Stimulated activated CD8-positive, alpha-beta memory T cell treated with anti-CD3 and anti-CD28 coated beads, Interleukin-12 subunit alpha, Interleukin-12 subunit beta, amount 100 ng/mL, for 24 hours (primary cell): ENCODE measurements at regions not wholly inside any gene's neighbourhood (a gene's known extent, or its start where the extent isn't known, plus 50 kb on each side); places are given as distances from the start of the nearest gene placed in this dataset.
"Not testable (repeated sequence)": the region's sequence is repeated elsewhere in the genome, so short reads cannot be mapped to it uniquely, and the experiment has no call there.

Experiments used
- DNase-seq: peaks from one replicate; pipeline ENCODE4 v3.0.0-alpha.2; 2020; ENCODE audit errors: extremely low read depth

DNA sequence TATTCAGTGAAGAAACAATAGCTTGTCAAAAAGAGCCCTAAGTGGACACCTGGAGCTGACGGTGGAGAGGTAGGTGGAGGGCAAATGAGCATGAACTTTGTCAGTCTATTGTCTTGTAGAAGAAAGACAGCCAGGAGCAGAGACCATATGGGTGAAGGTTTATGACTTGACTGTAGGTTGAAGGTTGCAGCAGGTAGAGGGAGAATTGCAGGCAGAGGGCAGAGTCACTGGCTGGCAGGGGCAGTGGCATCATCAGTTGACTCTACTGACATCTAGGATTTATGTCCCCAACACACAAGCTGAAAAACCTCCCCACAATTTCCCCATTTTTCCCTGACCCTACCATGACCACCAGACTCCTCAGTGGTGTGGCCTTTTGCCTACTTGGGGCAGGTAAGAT, 243.6 kb upstream of the PRSS58 start:
- no peak for DNase-seq

DNA sequence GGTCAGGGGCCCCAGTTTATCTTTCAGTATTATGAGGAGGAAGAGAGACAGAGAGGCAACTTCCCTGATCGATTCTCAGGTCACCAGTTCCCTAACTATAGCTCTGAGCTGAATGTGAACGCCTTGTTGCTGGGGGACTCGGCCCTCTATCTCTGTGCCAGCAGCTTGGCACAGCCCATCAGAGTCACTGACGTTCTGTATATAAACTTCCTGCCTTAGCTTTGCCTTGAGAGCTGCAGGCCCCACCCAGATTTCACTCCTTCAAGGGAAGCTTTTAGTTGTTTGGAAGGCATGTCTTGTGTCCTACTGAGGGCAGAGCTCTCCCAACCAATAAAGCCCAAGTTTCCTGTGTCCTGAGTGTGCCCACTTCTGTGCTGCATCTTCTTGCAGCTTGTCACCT, 242.5 kb upstream of the PRSS58 start:
- no peak for DNase-seq

DNA sequence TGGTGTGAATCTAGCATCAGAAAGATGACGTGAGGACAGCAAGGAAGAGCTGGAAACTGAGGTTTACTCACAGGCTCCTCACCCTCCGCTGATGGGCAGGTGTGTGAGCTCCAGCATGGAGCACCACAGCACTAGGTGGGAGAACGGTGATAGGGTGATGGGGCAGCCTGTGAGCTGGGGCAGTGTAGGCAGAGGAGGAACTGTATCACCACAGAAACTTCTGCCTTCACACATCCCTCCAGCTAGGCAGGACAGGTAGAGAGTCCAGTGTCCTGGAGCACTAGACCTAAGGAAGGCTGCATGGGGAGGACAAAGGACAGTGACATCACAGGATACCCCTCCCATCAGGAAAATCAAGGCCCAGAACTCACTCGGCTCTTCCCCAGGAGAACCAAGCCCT, 241.8 kb upstream of the PRSS58 start:
- no peak for DNase-seq

DNA sequence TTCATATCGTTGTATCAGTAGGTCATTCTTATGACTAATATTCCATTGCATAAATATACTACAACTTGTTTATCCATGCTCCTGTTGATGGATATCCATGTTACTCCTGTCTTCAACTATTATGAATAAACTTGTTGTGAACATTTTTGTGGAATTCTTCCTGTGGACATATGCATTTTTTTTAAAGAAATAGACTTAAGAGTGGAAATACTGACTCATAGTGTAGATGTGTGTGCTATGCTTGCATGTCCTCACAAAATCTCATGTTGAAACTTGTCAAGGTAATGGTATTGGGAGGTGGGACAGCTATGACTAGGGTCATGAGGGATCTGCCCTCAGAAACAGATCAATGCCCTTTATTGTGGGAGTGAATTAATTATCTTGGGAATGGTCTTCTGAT, 240.5 kb upstream of the PRSS58 start:
- DNase-seq: no peak

DNA sequence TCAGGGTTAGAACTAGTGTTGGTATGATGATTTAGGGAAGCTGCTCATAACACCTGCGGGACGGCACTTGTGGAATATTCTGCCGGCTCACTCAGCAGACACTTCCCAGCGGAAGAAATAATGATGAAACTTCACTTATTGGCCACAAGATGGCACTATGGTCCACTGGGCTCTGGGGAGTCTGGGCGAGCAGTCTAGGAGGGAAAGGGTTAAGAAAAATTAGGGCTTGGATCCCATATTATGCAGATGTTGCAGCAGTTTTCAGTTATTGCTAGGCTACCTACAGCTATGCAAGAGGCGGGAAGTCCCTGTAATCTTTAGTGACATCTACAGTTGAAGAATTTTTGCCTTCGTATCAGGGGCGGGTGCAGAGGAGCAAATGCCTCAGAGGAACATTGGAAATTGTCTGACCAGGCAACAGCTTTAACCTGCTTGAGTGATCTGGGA, 238.7 kb upstream of the PRSS58 start:
- no peak for DNase-seq

DNA sequence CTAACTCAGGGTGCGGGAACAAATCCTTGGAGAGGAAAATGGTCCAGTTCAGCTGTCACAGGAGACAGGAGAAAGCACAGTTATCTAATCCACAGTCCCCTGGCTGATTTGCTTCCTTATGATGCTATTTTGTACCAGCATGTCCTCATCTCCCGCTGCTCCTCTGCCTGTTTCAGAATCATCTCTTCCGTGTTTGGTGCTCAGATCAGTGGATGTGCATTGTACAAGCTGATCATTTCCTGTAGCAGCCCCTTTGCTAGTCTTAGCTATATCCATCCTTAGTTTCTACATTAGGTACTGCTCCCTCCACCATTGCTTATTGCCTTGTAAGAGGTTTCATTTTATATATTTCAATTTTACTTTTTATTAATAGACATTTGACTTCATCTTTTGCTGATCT, 238.0 kb upstream of the PRSS58 start:
- DNase-seq: not testable (repeated sequence)

DNA sequence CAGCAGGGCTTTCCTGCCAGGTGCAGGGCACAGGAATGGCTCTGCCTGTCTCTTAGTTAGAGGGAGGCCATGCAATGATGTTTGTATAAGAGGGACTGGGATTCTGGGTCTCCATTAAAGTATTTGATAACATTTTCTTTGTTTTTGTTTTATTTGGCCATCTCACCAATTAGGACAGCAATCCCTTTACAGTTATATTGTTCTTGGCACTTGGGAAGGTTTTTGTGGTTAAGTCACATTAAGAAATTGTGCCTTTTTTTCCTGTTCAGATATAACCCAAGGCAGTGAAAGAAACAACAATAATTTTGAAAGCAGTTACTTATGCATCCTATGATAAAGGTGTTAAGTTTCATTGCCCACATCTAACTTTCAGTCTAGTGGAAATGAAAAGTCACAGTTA, 237.4 kb upstream of the PRSS58 start:
- DNase-seq: not testable (repeated sequence)

DNA sequence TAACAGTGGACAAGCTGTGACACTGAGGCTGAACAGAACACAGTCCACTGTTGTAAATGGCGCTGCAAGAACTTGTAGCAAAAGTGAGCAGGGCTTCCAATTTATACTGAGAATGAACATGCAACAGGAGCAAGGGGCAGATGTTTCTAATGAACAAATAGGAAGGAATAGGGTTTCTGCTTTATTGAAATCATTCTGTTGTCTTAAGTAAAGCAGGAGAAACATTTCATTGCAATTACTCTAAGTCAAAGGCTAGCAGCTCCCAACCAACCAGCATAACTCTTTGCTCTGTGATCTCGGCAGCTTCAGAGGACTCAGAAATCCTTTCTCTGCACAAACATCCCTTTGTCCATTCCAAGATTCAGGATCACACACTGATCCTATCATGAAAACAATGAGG, 236.2 kb upstream of the PRSS58 start:
- no peak for DNase-seq

DNA sequence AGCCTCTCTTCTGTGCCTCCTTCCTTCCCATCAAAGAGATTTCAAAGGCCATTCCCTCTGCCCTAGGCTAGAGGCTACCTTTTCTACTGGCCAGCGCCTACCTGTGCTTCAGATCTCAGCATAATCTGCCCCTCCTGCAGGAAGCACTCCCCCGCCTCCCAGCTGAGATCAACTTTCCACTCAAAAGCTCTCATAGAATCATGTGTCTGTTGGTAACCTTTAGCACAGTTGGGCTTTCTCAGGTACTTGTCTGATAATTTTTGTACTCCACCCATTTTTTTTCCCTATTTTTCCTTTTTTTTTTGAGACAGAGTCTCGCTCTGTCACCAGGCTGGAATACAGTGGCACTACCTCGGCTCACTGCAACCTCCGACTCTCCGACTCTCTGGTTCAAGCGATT, 231.0 kb upstream of the PRSS58 start:
- no peak for DNase-seq

DNA sequence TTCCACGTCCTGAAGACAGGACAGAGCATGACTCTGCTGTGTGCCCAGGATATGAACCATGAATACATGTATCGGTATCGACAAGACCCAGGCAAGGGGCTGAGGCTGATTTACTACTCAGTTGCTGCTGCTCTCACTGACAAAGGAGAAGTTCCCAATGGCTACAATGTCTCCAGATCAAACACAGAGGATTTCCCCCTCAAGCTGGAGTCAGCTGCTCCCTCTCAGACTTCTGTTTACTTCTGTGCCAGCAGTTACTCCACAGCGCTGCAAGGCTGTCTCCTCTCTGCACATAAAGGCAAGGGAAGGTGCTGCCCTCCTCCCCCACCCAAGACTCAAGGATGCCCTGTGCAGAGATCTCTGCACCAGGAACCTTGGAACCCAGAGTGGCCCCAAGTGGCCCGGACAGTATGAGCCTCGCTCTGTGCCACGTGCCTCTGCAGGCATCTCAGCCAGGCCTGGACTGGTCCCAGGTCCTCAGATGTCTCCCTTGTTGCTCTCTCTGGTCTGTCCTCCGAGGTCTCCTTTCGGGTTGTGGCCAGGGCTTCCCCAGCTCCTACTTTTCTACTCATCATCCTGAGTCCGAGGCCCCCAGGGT, 230.3 kb upstream of the PRSS58 start:
- no peak for DNase-seq

DNA sequence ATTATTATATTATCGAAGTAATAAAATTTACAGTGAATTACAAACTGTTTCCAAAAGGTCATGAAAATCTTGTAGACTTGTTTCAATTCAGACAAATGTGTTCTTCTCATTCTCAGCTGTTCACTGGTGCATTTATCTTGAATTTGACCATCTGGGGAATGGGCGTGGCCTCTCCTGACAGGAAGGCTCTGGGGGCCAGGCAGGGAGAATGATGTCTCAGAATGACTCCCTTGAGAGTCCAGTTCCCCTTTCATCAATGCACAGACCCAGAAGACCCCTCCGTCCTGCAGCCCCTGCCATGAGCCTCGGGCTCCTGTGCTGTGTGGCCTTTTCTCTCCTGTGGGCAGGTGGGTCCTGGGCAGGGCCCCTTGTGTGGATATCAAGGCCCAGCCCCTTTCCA, 229.7 kb upstream of the PRSS58 start:
- not testable (repeated sequence) for DNase-seq

DNA sequence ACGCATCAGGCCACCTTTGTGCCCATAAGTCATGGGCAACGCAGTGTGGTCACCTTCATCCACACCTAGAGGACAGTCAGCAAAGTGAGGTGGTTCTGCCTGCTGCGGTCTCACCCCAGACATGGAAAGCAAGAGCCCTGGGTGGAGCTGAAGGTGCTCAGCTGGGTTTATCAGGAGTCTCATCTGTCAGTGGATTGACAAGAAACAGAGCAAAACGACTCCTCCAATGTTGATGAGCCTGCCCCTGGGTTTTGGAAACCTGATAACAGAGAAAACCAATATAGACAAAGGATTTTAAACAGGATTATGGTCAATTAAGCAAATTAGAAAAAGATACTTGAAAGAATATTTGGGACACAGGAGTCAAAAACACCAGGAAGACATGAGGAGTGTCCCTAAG, 229.3 kb upstream of the PRSS58 start:
- no peak for DNase-seq

DNA sequence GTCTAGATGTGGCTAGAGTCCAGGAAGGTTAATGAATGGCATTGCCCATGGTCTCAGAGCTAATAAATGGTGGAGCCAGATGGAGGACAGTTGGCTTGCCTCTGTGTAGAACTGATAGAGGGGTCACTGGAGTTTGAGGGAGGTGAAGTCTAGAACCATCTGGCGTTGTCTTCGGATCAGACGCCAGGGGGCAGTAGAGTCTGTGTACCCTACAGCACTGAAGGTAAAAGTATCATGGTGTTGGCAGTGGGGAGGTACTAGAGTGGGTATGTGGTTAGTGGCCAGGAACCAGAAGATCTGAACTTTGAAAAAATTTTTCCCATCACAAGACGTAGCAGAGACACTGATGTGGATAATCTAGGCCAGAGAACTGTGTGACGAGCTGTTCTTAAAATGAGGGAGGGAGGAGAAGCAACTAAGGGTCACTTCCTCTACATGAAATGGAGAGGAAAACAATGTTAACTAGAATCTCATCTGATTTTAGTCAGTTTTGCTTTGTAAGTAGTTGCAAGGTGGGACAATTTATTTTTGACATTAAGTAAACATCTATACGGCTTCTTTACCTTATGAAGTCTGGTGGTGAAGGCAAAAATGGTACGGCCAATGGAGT, 227.9 kb upstream of the PRSS58 start:
- no peak for DNase-seq

DNA sequence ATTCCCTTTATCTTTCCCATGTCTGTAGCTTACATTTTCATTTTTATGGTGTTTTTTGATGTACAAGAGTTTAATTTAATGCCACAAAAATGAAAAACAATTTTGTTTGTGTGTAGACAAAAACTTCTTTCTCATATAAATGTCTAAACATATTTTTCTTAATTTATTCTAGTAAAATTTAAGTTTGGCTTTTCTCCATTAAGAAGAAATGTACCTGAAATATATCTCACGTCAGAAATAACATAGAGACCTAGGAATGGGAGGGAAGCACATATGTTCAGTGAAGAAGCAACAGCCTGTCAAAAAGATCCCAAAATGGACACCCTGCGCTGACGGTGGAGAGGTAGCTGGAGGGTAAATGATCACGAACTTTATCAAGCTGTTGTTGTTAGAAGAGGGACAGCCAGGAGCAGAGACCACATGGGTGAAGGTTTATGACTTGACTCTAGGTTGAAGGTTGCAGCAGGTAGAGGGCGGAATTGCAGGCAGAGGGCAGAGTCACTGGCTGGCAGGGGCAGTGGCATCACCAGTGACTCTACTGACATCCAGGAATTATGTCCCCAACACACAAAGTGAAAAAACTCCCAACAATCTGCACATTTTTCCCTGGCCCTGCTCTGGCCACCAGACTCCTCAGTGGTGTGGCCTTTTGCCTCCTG, 225.9 kb upstream of the PRSS58 start:
- no peak for DNase-seq

DNA sequence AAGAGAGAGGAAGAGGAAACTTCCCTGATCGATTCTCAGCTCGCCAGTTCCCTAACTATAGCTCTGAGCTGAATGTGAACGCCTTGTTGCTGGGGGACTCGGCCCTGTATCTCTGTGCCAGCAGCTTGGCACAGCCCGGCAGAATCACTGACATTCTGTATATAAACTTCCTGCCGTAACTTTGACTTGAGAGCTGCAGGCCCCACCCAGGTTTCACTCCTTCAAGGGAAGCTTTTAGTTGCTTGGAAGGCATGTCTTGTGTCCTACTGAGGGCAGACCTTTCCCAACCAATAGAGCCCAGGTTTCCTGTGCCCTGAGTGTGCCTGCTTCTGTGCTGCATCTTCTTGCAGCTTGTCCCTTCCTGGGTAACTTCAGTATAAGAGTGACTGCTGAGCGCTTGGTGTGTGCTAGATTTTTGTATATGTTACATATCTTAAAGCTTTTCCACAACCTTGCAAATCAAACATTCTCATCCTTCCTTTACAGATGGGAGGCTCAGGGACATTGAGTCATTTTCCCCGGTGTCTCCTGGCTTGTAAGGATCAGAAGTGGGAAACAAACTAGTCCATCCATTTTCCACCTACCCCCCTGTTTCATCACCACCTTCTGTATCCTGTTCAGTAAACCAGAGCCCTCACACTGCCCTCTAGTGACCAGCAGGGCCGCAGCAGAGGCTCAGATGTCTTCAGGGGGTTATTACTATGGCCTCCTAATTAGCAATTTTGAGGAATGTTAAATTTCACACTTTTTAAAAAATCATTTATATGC, 225.2 kb upstream of the PRSS58 start:
- DNase-seq: no peak

DNA sequence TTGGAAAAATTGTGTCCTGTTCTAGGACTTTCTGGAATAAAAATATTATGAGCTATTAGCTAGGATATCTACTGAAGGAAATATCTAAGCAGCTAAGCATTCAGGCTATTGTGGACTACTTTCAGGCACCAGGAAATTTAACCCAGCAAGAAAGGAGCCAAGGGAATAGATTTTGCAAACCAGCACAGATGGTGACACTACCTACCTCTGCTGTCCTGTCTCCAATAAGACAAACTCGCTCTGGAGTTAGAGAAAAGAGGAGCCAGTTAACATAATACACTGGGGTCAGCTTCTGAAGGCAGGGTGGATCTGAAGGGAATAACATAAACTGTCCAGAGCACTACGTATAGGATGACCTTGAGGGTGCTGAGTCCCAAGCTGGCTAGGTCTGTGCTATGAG, 223.7 kb upstream of the PRSS58 start:
- no peak for DNase-seq

DNA sequence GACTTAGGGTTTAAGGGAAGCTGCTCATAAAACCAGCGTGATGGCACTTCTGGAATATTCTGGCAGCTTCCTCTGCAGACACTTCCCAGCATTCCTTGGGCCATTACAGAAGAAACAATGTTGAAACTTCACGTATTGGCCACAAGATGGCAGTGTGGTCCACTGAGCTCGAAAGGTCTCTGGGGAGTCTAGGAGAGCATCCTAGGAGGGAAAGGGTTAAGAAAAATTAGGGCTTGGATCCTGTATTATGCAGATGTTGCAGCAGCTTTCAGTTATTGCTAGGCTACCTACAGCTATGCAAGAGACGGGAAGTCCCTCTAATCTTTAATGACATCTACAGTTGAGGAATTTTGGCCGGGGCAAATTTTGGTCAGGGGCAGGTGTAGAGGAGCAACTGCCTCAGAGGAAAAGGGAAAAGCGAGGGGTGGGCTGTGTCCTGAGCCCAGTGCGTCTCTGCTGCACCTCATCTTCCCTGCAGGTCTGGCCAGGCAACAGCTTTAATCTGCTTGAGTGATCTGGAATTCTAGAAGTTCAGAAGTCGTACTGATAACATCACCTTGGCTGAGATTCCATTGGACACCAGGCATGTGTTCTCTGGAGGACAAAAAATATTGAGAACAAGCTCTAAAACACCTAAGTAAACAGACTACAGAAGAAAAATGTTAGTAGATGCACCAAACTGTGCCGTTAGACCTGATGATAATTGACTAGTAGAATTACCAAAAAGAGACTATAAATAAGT, 220.8 kb upstream of the PRSS58 start:
- no peak for DNase-seq

DNA sequence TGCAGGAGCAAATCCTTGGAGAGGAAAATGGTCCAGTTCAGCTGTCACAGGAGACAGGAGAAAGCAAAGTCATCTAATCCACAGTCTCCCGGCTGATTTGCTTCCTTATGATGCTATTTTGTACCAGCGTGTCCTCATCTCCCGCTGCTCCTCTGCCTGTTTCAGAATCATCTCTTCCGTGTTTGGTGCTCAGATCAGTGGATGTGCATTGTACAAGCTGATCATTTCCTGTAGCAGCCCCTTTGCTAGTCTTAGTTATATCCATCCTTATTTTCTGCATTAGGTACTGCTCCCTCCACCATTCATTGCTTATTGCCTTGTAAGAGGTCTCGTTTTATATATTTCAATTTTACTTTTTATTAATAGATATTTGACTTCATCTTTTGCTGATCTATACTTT, 219.9 kb upstream of the PRSS58 start:
- DNase-seq: not testable (repeated sequence)

DNA sequence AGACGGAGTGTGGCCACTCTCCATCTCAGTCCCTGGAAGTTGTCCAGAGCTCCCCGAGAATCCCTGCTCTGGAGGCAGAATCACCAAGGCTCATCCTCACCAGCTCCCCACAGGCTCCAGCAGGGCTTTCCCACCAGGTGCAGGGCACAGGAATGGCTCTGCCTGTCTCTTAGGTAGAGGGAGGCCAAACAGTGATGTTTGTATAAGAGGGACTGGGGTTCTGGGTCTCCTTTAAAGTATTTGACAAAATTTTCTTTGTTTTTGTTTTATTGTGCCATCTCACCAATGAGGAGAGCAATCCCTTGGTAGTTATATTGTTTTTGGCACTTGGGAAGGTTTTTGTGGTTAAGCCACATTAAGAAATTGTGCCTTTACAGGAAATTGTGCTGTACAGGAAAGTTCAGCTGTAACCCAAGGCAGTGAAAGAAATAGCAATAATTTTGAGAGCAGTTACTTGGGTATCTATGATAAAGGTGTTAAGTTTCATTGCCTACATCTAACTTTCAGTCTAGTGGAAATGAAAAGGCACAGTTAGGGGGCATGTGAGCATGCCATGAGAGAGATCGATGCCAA, 219.3 kb upstream of the PRSS58 start:
- DNase-seq: no peak

DNA sequence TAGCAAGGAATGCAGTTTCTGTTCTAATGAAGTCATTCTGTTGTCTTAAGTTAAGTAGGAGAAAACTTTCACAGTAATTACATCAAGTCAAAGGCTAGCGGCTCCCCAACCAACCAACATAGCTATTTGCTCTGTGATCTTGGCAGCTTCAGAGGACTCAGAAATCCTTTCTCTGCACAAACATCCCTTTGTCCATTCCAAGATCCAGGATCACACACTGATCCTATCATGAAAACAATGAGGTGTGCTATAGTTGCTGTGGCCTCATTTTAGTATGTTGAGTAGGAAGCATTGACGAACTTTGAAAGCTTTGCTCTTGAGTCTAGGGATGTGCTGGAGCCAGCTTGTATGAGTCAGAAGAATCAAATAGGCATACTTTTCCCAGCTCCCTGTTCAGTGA, 218.2 kb upstream of the PRSS58 start:
- DNase-seq: no peak

DNA sequence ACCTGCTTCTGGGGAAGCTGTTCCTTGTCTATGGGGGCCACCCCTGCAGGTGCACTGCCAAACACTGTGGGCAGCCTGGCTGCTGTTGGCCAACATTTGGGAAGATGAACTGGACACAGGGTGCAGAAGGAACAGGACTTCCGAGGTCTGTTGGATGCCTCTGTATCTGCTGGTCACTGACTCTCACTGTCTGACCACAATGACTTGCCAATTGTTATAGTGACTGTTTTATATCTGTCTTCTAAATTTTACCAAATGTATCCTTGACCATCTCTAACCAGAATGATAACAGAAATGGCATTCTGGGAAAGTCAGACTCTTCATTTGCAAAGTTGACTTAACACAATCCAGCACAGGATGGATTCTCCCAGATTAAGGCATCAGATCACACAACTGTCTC, 214.0 kb upstream of the PRSS58 start:
- DNase-seq: no peak

DNA sequence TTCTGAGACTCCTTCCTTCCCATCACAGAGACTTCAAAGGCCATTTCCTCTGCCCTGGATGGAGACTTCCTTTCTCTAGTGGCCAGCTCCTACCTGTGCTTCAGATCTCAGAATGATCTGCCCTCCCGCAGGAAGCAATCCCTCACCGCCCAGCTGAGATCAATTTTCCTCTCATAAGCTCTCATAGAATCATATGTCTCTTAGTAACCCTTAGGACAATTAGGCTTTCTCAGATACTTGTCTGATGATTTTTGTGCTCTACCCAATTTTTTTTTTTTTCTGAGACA, 212.6 kb upstream of the PRSS58 start:
- no peak for DNase-seq
